Neural cell (in vitro differentiated cells): ENCODE measurements at regions not wholly inside any gene's neighbourhood (a gene's known extent, or its start where the extent isn't known, plus 50 kb on each side); places are given as distances from the start of the nearest gene placed in this dataset.

Experiments used
- CTCF ChIP-seq: fragments of 450-650 bp; IDR thresholded peaks from 2 replicates; pipeline ENCODE4 v1.5.1; 2014; ENCODE audit warnings: antibody characterized with exemption, mild to moderate bottlenecking, moderate library complexity; ENCODE audit not compliant: poor library complexity, severe bottlenecking
- EP300 ChIP-seq: fragments of 450-650 bp; conservative IDR thresholded peaks from 2 replicates; pipeline ENCODE4 v1.6.1; 2014; ENCODE audit warnings: antibody characterized with exemption, mild to moderate bottlenecking, moderate library complexity; ENCODE audit not compliant: poor library complexity, severe bottlenecking
- EZH2 ChIP-seq: fragments of 200-600, 300-800 bp; shearing (Covaris generic), sonication (generic); IDR thresholded peaks from 2 replicates; pipeline ENCODE4 v1.6.1; 2014; ENCODE audit warnings: antibody characterized with exemption, low read length, borderline replicate concordance, mild to moderate bottlenecking; ENCODE audit not compliant: insufficient read depth, poor library complexity, severe bottlenecking
- MXI1 ChIP-seq: fragments of 450-650 bp; conservative IDR thresholded peaks from 2 replicates; pipeline ENCODE4 v1.6.1; 2014; ENCODE audit warnings: antibody characterized with exemption, mild to moderate bottlenecking; ENCODE audit not compliant: poor library complexity, severe bottlenecking
- POLR2AphosphoS5 ChIP-seq: IDR thresholded peaks from 2 replicates; pipeline ENCODE4 v1.6.1; 2012
- SMC3 ChIP-seq: fragments of 450-650 bp; conservative IDR thresholded peaks from 2 replicates; pipeline ENCODE4 v1.6.1; 2014; ENCODE audit warnings: antibody characterized with exemption, mild to moderate bottlenecking, moderate library complexity; ENCODE audit not compliant: poor library complexity

GRCh38 chr22:26974914-26975803 lies 317.8 kb downstream of the MIAT start:
- no peak for TF ChIP-seq EP300
- no peak for TF ChIP-seq MXI1
- no peak for TF ChIP-seq CTCF
- no peak for TF ChIP-seq POLR2AphosphoS5
- TF ChIP-seq EZH2 = no peak
- TF ChIP-seq SMC3 = no peak
